HG02763 (cell line): ENCODE measurements at regions not wholly inside any gene's neighbourhood (a gene's known extent, or its start where the extent isn't known, plus 50 kb on each side); places are given as distances from the start of the nearest gene placed in this dataset.

ENCODE experiments used
- ATAC-seq: cut with Tn5 transposase; IDR thresholded peaks from one replicate; pipeline ENCODE4 v1.9.1; 2021; ENCODE audit warnings: mild to moderate bottlenecking, moderate library complexity; ENCODE audit not compliant: unreplicated experiment

- no peak for ATAC-seq
These were observed 550.1 kb downstream of the SLITRK6 start for GRCh38 chr13:85249151-85249550.

DNA sequence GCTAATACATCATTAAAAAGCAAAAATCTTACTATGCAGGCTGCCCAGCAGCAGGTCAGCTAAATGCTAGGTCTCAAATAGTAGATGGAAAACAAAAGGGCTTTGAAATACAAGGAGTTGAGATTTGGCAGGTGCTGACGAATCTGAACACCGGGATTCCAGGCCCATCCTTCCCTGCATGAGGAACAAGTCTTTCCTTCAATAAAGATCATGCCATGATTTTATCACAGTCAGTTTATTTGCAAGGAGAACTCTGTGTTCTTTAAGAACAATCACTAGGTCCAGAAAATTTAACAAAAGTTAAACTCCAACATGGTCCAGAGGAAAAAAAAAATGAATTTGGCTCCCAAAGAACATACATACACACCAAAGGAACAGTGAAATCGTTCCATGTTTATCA, 551.4 kb downstream of the SLITRK6 start:
- no peak for ATAC-seq

DNA sequence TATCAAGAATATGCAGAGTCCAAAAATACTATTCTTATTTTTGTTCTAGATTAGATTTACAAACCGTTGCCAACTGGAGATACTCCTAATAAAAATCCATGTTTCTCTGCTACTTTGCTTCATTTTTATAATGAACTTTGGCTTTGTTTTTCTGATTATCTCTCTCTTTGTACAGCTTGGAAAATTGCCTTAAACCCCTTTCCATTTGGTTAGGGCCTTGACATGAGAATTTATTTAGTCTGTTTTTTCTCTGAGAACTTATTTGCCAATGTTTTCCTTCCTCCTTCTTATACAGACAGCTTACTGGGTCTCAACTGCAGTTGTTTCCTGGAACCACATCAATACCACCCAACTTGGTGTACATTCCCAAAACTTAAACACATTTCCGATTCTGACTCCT, 555.4 kb downstream of the SLITRK6 start:
- ATAC-seq = no peak

- ATAC-seq = no peak
These were observed 558.2 kb downstream of the SLITRK6 start for GRCh38 chr13:85241060-85241459.

DNA sequence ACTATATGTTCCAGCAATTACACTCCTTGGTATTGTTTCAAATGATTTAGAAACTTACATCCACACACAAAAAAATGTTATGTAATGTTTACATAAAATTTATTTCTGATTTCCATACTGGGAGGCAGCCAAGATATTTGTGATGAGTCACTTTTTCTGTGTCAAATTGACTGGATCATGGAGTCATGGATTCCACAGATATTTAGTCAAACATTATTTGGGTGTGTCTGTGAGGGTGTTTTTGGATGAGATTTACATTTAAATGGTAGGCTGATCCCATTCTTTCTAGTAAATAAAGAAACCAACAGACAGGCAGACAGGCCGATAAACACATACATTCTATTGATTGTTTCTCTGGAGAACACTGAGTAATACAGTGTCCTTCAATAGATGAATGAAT, 562.8 kb downstream of the SLITRK6 start:
- ATAC-seq = no peak

GRCh38 chr13:85230691-85231093, 568.5 kb downstream of the SLITRK6 start:
- no peak for ATAC-seq

DNA sequence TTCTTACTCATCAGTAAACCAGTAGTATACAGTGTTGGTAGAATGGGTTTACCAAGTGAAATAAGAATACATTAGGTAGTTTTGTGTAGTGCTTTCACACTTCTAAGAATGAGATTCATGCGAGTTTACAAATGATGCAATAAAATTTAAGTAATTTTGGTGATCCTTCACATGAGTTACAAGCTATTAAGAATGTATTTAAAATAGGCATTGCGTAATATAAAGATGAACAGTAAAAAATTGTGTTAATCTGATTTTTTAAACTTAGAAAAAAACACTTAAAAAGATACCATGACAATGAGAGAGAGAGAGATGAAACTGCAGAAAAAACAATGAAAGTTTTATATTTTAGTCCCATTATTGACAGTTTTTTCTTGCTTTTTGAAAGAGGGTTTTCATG, 570.5 kb downstream of the SLITRK6 start:
- ATAC-seq = no peak

- no peak for ATAC-seq
These were observed 575.1 kb downstream of the SLITRK6 start for GRCh38 chr13:85223883-85224656.

DNA sequence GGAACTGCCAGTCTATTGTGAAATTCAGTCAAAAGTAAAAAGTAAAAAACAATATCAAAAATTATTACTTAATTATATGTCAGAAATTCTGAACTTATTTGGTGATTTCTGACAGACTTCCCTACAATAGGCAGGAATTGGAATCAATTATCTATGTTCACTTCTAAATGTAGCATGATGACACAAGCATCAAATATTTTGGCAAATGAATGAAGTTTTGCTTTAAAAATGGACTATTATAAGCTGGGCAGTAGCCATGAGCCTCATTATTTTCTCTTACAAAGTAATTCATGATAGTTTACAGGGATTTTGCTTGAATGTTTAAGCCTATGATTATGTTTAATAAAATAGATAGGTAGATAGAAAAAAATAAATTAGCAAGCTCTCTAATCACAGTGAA, 582.6 kb downstream of the SLITRK6 start:
- no peak for ATAC-seq

GRCh38 chr13:85212692-85213091, 586.5 kb downstream of the SLITRK6 start:
- ATAC-seq = no peak

DNA sequence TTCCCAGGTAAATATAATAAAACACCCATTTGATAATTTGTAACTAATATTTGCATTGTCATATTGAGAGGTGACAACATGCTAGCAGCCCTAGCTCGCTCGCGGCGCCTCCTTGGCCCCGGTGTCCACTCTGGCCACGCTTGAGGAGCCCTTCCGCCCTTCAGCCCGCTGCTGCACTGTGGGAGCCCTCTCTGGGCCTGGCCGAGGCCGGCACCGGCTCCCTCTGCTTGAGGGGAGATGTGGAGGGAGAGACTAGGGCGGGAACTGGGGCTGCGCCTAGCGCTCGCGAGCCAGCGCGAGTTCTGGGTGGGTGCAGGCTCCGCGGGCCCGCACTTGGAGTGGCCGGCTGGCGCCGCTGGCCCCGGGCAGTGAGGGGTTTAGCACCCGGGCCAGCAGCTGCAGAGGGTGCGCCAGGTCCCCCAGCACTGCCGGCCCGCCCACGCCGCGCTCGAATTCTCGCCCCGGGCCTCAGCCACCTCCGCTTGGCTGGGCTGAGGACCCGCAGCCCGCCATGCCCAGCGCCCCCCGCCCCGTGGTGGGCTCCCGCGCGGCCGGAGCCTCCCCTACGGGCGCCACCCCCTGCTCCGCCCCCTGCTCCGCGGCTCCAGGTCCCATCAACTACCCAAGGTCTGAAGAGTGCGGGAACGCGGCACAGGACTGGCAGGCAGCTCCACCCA, 594.4 kb downstream of the SLITRK6 start:
- ATAC-seq = no peak

GRCh38 chr13:85197431-85197830, 601.8 kb downstream of the SLITRK6 start:
- ATAC-seq = no peak

DNA sequence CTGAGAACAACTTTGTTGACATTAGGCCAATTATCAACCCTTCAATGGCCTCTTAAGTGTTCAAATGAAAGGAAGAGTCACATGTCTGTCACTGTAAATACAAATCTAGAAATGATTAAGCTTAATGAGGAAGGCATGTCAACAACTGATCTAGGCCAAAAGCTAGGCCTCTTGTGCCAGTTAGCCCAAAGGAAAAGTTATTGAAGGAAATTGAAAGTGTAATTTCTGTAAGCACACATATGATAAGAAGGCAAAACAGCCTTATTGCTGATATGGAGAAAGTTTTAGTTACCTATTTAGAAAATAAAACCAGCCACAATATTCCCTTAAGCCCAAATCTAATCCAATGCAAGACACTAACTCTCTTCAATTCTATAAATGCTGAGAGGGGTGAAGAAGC, 604.7 kb downstream of the SLITRK6 start:
- ATAC-seq = no peak

GRCh38 chr13:85191996-85192718, 607.1 kb downstream of the SLITRK6 start:
- ATAC-seq = no peak

- no peak for ATAC-seq
These were observed 612.7 kb downstream of the SLITRK6 start for GRCh38 chr13:85186356-85187045.

DNA sequence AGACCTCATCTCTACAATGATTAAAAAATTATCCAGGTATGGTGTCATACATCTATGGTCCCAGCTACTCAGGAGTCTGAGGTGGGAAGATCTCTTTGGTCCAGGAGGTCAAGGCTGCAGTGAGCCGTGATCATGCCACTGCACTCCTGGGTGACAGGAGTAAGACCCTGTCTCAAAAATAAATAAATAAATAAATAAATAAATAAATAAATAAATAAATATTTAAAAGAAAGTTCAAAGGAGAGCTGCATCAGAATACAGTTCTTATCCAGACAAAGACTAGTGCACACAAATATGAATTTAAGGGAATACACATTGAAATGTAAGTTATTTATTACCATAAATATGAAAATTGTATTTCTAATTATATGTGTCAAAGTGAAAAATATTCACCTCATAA, 624.9 kb downstream of the SLITRK6 start:
- no peak for ATAC-seq

- ATAC-seq = no peak
These were observed 628.8 kb downstream of the SLITRK6 start for GRCh38 chr13:85170372-85170771.

- no peak for ATAC-seq
These were observed 632.3 kb downstream of the SLITRK6 start for GRCh38 chr13:85166891-85167290.

GRCh38 chr13:85163063-85163462, 636.2 kb downstream of the SLITRK6 start:
- ATAC-seq = no peak

DNA sequence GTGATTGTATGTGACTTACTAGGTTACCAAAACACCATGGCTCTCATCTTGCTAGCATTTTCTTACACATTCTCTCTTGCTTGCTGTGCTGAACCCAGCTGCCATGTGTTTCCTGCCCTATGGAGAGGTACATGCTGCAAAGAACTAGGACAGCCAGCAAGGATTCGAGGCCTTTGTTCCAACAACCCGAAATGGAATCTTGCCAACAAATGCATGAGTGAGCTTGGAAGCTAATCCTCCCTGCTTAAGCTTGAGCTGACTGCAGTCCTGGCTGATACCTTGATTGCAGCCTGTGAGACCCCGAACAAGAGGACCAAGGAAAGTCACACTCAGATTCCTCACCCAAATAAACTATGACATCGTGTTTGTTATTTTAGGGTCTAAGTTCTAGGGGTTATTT, 651.2 kb downstream of the SLITRK6 start:
- ATAC-seq = no peak

DNA sequence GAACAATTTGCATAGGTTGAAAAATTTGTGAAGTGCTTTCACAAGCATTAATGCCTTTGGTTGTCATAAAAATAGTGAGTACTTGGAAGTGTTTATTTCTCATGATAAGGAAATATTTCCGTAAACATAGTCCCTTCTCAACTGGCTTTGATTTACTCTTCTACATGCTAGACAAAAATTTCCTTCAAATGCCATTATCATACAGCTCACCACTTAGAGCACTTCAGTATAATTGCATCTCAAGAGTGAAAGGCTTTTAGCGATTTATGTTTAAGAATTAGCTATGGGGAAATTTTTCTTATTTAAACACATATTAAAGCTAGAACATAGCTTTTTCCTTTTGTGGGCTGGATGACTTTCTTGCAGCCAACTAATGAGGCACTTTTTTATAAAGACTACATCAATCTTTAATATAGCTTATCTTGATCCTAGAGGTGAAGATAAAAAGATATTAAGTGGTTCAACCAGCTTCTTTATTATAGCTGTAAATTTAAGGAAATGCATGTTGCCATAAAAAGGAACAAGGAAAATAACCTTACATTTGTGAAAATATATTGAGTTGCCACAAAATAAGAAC, 656.8 kb downstream of the SLITRK6 start:
- no peak for ATAC-seq
